Glutamatergic neuron (in vitro differentiated cells): ENCODE measurements at regions not wholly inside any gene's neighbourhood (a gene's known extent, or its start where the extent isn't known, plus 50 kb on each side); places are given as distances from the start of the nearest gene placed in this dataset.

ENCODE experiments used
- DNase-seq: peaks from one replicate; pipeline ENCODE4 v3.0.0; 2022
- H3K27ac Mint-ChIP-seq: one replicate; pipeline ENCODE4 v1.8.0; 2020; ENCODE audit warnings: mild to moderate bottlenecking, mixed read lengths, inconsistent platforms; ENCODE audit not compliant: unreplicated experiment
- H3K27me3 Mint-ChIP-seq: one replicate; pipeline ENCODE4 v1.8.0; 2020; ENCODE audit warnings: mild to moderate bottlenecking, moderate library complexity, mixed read lengths, inconsistent platforms; ENCODE audit not compliant: unreplicated experiment
- H3K36me3 Mint-ChIP-seq: one replicate; pipeline ENCODE4 v1.8.0; 2020; ENCODE audit warnings: mild to moderate bottlenecking, mixed read lengths, inconsistent platforms; ENCODE audit not compliant: unreplicated experiment
- H3K4me1 Mint-ChIP-seq: one replicate; pipeline ENCODE4 v1.8.0; 2020; ENCODE audit warnings: mild to moderate bottlenecking, low read depth, mixed read lengths, inconsistent platforms; ENCODE audit not compliant: unreplicated experiment
- H3K4me3 Mint-ChIP-seq: one replicate; pipeline ENCODE4 v1.8.0; 2020; ENCODE audit warnings: mild to moderate bottlenecking, mixed read lengths, inconsistent platforms; ENCODE audit not compliant: unreplicated experiment
- H3K9me3 Mint-ChIP-seq: one replicate; pipeline ENCODE4 v1.8.0; 2020; ENCODE audit warnings: mild to moderate bottlenecking, moderate library complexity, mixed read lengths, inconsistent platforms; ENCODE audit not compliant: unreplicated experiment
- TF ChIP-seq, protein P1 (sequence below): fragments of 200-600 bp; sonication (generic); IDR thresholded peaks from one replicate; pipeline ENCODE4 v1.5.0; 2021; ENCODE audit not compliant: partially characterized antibody, unreplicated experiment

DNA sequence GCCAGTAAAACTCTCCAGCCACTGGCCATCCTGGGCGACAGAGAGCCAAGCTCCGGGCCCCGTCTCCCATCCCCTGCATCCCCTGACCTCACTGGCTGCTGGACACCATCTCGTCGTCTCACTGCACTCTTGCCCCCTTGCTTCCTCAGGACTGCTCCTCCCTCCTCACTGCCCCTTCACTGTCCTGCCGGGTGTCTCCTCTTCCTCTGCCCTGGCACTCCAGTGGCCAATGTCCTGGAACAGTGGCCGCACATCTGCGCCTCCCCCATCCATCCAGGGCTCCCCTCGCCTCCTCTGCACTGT lies 800.4 kb downstream of the BRD1 start:
- Mint-ChIP-seq H3K27ac (no peak overlapping the region), H3K9me3 (peaks cover 36% of the 10 kb centered on the region), H3K4me1 (no peaks in the 10 kb centered on the region), H3K36me3 (peaks cover 5% of the 10 kb centered on the region), H3K27me3 (peaks cover 16% of the 10 kb centered on the region), H3K4me3 (no peak overlapping the region)
- DNase-seq = no peak
- TF ChIP-seq, protein P1, sequence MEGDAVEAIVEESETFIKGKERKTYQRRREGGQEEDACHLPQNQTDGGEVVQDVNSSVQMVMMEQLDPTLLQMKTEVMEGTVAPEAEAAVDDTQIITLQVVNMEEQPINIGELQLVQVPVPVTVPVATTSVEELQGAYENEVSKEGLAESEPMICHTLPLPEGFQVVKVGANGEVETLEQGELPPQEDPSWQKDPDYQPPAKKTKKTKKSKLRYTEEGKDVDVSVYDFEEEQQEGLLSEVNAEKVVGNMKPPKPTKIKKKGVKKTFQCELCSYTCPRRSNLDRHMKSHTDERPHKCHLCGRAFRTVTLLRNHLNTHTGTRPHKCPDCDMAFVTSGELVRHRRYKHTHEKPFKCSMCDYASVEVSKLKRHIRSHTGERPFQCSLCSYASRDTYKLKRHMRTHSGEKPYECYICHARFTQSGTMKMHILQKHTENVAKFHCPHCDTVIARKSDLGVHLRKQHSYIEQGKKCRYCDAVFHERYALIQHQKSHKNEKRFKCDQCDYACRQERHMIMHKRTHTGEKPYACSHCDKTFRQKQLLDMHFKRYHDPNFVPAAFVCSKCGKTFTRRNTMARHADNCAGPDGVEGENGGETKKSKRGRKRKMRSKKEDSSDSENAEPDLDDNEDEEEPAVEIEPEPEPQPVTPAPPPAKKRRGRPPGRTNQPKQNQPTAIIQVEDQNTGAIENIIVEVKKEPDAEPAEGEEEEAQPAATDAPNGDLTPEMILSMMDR = no peak

DNA sequence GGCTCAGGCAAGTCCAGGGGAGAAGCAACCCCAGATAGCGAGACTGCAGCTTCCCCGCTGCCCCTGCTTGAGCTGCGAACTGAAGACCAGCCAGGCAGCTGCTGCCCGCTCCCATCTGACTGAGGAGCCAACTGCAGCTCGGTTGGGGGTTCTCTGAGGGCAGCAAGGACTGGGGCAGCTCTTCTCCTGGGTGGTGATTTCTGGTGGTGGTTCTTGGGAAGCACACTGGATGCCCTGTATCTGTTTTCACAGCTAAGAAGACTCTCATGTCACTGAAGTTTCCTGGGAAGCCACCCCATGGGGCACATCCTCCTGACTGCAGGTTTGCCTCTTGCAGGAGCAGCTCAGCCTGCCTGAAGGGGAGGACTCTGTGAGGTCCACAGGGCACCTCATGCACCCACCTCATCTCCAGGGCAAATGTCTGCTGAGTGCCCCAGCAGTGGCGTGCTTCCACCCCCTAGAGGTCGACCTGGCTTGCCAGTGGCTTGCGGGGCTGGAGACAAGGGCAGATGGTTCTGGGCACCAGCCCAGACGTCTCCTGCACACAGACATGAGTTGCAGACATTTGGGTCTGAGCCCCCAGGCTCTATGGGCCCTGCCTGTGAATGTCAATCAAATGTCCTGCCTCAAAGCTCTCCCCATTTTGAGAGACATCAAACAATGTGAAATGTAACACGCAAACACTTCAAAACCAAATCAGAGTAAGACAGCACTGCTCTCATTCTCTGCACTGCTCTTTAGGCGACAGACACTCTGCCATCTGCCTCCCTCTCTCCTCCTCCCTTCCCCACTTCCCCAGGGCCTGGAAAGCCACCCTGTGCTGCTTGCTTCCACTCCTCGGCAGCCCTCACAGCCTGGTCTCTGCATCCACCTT lies 800.9 kb downstream of the BRD1 start:
- H3K4me1 Mint-ChIP-seq = no peaks in the 10 kb centered on the region
- no peak overlapping the region for H3K4me3 Mint-ChIP-seq
- peaks cover 16% of the 10 kb centered on the region for H3K27me3 Mint-ChIP-seq
- H3K27ac Mint-ChIP-seq = no peak overlapping the region
- no peak for DNase-seq
- H3K9me3 Mint-ChIP-seq = peaks cover 39% of the 10 kb centered on the region
- H3K36me3 Mint-ChIP-seq = peaks cover 5% of the 10 kb centered on the region
- TF ChIP-seq, protein P1 = no peak

DNA sequence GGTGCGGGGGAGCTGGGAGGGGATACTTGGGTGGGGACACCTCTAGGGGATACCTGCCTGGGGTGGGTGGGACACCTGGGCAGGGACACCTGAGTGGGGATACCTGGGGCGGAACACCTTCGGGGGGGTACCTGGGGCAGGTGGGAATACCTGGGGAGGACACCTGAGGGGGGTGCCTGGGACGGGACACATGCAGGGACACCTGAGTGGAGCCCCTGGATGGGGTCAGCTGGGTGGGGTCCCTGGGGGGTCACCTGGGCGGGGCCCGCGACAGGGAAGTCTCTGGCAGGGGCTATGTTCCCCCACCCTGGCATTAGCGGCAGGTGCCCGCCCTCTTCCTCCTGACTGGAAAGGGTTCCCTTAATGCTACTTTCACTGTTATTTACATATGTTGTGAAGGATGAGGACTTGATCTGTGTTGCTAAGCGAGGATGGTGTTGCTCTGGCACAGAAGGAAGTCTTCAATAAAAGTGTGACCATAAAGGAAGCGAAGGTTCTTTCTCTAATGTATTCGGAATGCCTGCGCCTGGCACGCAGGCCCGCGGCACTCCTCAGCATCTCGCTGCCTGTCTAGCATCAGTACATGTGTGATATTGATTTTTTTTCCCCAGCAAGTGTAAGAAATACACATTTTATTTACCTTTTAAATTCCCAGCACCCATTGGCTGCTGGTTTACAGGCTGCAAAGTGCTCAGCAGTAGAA lies 801.7 kb downstream of the BRD1 start:
- TF ChIP-seq, protein P1 = no peak
- Mint-ChIP-seq H3K4me1 (no peaks in the 10 kb centered on the region), H3K36me3 (peaks cover 5% of the 10 kb centered on the region), H3K27ac (no peak overlapping the region), H3K4me3 (no peak overlapping the region), H3K9me3 (peaks cover 34% of the 10 kb centered on the region), H3K27me3 (peaks cover 14% of the 10 kb centered on the region)
- DNase-seq = no peak

DNA sequence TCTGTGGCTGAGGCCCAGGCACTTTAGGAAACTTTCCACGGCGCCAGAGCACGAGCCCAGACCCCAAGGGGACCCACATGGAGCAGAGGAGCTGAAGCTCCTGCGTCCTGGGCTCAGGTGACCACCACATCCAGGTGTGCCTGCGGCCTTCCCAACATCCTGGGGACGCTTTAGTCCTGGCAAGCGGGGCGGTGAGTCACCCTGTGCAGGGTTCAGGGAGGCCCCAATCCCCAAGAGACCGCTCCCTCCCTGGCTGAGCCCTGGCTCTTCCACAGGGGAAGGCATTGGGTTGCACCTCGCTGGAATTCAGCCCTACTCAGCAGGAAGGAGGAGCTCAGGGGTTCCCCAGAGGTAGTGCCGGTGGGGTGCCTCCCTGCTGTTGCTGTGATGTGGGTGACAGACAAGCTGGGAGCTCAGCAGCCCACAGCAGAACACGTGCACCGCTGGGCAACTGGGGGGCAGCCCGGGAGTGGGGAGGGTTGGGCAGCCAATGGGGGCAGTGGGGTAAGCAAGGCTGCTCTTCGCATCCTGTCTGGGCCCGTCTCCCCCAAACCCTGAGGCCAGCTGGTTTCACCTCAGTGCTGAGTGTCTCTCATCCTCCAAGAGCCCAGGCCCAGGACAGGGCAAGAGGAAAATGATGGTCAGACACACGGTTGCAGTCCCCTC lies 802.8 kb downstream of the BRD1 start:
- Mint-ChIP-seq H3K36me3 (peaks cover 5% of the 10 kb centered on the region), H3K4me1 (no peaks in the 10 kb centered on the region), H3K27me3 (peaks cover 14% of the 10 kb centered on the region), H3K9me3 (peaks cover 30% of the 10 kb centered on the region), H3K4me3 (no peak overlapping the region), H3K27ac (no peak overlapping the region)
- TF ChIP-seq, protein P1 = no peak
- no peak for DNase-seq
